Stimulated activated CD8-positive, alpha-beta memory T cell treated with anti-CD3 and anti-CD28 coated beads, Interleukin-15, amount 100 ng/mL, for 48 hours (primary cell): ENCODE measurements at regions not wholly inside any gene's neighbourhood (a gene's known extent, or its start where the extent isn't known, plus 50 kb on each side); places are given as distances from the start of the nearest gene placed in this dataset.
"Not testable (repeated sequence)": the region's sequence is repeated elsewhere in the genome, so short reads cannot be mapped to it uniquely, and the experiment has no call there.

ENCODE experiments used
- DNase-seq, 2 donors: peaks; one replicate each; pipeline ENCODE4 v3.0.0-alpha.2; 2020; ENCODE audit warnings: low read depth in 2 of 2

GRCh38 chr16:79835194-79835593 is 234.7 kb upstream of the MAF start:
- no peak for DNase-seq

- no peak for DNase-seq
Measured at GRCh38 chr16:79834720-79835119, 234.2 kb upstream of the MAF start.

GRCh38 chr16:79834003-79834402 is 233.5 kb upstream of the MAF start:
- DNase-seq = not testable (repeated sequence)

- DNase-seq = no peak
Measured at GRCh38 chr16:79833559-79833958, 233.0 kb upstream of the MAF start.

GRCh38 chr16:79826732-79827475 is 226.4 kb upstream of the MAF start:
- no peak for DNase-seq

GRCh38 chr16:79825002-79825401 is 224.5 kb upstream of the MAF start:
- no peak for DNase-seq

GRCh38 chr16:79823639-79824038 is 223.1 kb upstream of the MAF start:
- DNase-seq = no peak

GRCh38 chr16:79821911-79822310 is 221.4 kb upstream of the MAF start:
- no peak for DNase-seq

- DNase-seq = no peak
Measured at GRCh38 chr16:79816081-79816497, 215.6 kb upstream of the MAF start.

- no peak for DNase-seq
Measured at GRCh38 chr16:79815049-79815448, 214.5 kb upstream of the MAF start.

GRCh38 chr16:79814124-79814523 is 213.6 kb upstream of the MAF start:
- DNase-seq = no peak

- DNase-seq = no peak
Measured at GRCh38 chr16:79811541-79811940, 211.0 kb upstream of the MAF start.

GRCh38 chr16:79810449-79811189 is 210.1 kb upstream of the MAF start:
- no peak for DNase-seq

GRCh38 chr16:79809376-79809775 is 208.8 kb upstream of the MAF start:
- no peak for DNase-seq

- no peak for DNase-seq
Measured at GRCh38 chr16:79808731-79809130, 208.2 kb upstream of the MAF start.

GRCh38 chr16:79806757-79807156 is 206.2 kb upstream of the MAF start:
- DNase-seq = no peak

- no peak for DNase-seq
Measured at GRCh38 chr16:79805621-79806020, 205.1 kb upstream of the MAF start.

- no peak for DNase-seq
Measured at GRCh38 chr16:79801646-79802045, 201.1 kb upstream of the MAF start.

GRCh38 chr16:79800016-79800608 is 199.6 kb upstream of the MAF start:
- no peak for DNase-seq

- DNase-seq = no peak
Measured at GRCh38 chr16:79798416-79799053, 198.0 kb upstream of the MAF start.

GRCh38 chr16:79797486-79797885 is 196.9 kb upstream of the MAF start:
- no peak for DNase-seq

- DNase-seq = no peak
Measured at GRCh38 chr16:79795556-79795955, 195.0 kb upstream of the MAF start.
